ENCODE measurements at regions not wholly inside any gene's neighbourhood (a gene's known extent, or its start where the extent isn't known, plus 50 kb on each side); places are given as distances from the start of the nearest gene placed in this dataset.

GRCh38 chr2:226578879-226579278 is 220.7 kb downstream of the IRS1 start (continued):
- no peak for TF ChIP-seq ZNF75D (CRISPR knock-in tag; IDR thresholded peaks at IDR 0.05; ENCODE audit: borderline replicate concordance)
- no peak for TF ChIP-seq SMARCC2 (IDR thresholded peaks at IDR 0.05)
- peak; percentile 83 for TF ChIP-seq GATAD2A (CRISPR knock-in tag; IDR thresholded peaks at IDR 0.05)
- no peak for TF ChIP-seq ZNF543 (CRISPR knock-in tag; IDR thresholded peaks at IDR 0.05)
- no peak for TF ChIP-seq NR2F6 (IDR thresholded peaks at IDR 0.05)
- TF ChIP-seq NR2F6 (CRISPR knock-in tag; IDR thresholded peaks at IDR 0.05) = 0 out of 2 replicates have a peak, but pooled peaks have one; percentile 7
- TF ChIP-seq FOSL2 (CRISPR knock-in tag; IDR thresholded peaks at IDR 0.05) = peak; percentile 89
- no peak for TF ChIP-seq FOXP4 (CRISPR knock-in tag; IDR thresholded peaks at IDR 0.05)
- TF ChIP-seq, protein P1, sequence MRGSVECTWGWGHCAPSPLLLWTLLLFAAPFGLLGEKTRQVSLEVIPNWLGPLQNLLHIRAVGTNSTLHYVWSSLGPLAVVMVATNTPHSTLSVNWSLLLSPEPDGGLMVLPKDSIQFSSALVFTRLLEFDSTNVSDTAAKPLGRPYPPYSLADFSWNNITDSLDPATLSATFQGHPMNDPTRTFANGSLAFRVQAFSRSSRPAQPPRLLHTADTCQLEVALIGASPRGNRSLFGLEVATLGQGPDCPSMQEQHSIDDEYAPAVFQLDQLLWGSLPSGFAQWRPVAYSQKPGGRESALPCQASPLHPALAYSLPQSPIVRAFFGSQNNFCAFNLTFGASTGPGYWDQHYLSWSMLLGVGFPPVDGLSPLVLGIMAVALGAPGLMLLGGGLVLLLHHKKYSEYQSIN (CRISPR knock-in tag; IDR thresholded peaks at IDR 0.05; ENCODE audit: borderline replicate concordance) = no peak
- 0 out of 2 replicates have a peak, but pooled peaks have one; percentile 19 for TF ChIP-seq RCOR2 (CRISPR knock-in tag; IDR thresholded peaks at IDR 0.05)
- TF ChIP-seq SMC3 (IDR thresholded peaks at IDR 0.05; ENCODE audit: low read length) = peak; percentile 51; the same call in 1 of the 2 replicates
- no peak for TF ChIP-seq KLF15 (CRISPR knock-in tag; IDR thresholded peaks at IDR 0.05; ENCODE audit: borderline replicate concordance)
- TF ChIP-seq MAF1 (CRISPR knock-in tag; IDR thresholded peaks at IDR 0.05; ENCODE audit: borderline replicate concordance) = no peak
- TF ChIP-seq ZGPAT (CRISPR knock-in tag; IDR thresholded peaks at IDR 0.05) = 0 out of 2 replicates have a peak, but pooled peaks have one; percentile 50
- TF ChIP-seq POGZ (CRISPR knock-in tag; IDR thresholded peaks at IDR 0.05) = peak; percentile 39; the same call in 1 of the 2 replicates
- TF ChIP-seq FOSL1 (CRISPR knock-in tag; IDR thresholded peaks at IDR 0.05; ENCODE audit: borderline replicate concordance) = peak; percentile 21; the same call in 1 of the 2 replicates
- peak; percentile 56; the same call in 1 of the 2 replicates for TF ChIP-seq ZNF644 (CRISPR knock-in tag; IDR thresholded peaks at IDR 0.05; ENCODE audit: low read depth)
- no peak for TF ChIP-seq BATF2 (CRISPR knock-in tag; IDR thresholded peaks at IDR 0.05)
- TF ChIP-seq SAP130 (CRISPR knock-in tag; IDR thresholded peaks at IDR 0.05; ENCODE audit: low read depth) = peak; percentile 43; the same call in 1 of the 2 replicates
- 0 out of 2 replicates have a peak, but pooled peaks have one; percentile 23 for TF ChIP-seq YEATS2 (CRISPR knock-in tag; IDR thresholded peaks at IDR 0.05; ENCODE audit: borderline replicate concordance)
- no peak for TF ChIP-seq ZNF34 (CRISPR knock-in tag; IDR thresholded peaks at IDR 0.05; ENCODE audit: borderline replicate concordance)
- TF ChIP-seq, protein P2, sequence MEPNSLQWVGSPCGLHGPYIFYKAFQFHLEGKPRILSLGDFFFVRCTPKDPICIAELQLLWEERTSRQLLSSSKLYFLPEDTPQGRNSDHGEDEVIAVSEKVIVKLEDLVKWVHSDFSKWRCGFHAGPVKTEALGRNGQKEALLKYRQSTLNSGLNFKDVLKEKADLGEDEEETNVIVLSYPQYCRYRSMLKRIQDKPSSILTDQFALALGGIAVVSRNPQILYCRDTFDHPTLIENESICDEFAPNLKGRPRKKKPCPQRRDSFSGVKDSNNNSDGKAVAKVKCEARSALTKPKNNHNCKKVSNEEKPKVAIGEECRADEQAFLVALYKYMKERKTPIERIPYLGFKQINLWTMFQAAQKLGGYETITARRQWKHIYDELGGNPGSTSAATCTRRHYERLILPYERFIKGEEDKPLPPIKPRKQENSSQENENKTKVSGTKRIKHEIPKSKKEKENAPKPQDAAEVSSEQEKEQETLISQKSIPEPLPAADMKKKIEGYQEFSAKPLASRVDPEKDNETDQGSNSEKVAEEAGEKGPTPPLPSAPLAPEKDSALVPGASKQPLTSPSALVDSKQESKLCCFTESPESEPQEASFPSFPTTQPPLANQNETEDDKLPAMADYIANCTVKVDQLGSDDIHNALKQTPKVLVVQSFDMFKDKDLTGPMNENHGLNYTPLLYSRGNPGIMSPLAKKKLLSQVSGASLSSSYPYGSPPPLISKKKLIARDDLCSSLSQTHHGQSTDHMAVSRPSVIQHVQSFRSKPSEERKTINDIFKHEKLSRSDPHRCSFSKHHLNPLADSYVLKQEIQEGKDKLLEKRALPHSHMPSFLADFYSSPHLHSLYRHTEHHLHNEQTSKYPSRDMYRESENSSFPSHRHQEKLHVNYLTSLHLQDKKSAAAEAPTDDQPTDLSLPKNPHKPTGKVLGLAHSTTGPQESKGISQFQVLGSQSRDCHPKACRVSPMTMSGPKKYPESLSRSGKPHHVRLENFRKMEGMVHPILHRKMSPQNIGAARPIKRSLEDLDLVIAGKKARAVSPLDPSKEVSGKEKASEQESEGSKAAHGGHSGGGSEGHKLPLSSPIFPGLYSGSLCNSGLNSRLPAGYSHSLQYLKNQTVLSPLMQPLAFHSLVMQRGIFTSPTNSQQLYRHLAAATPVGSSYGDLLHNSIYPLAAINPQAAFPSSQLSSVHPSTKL (CRISPR knock-in tag; IDR thresholded peaks at IDR 0.05) = peak; percentile 82
- no peak for TF ChIP-seq RBFOX2 (IDR thresholded peaks at IDR 0.05; ENCODE audit: low read depth, low read length)
- TF ChIP-seq NCOA5 (CRISPR knock-in tag; IDR thresholded peaks at IDR 0.05) = no peak
- peak; percentile 71 for TF ChIP-seq IRF2 (CRISPR knock-in tag; IDR thresholded peaks at IDR 0.05)
